ENCODE measurements at regions not wholly inside any gene's neighbourhood (a gene's known extent, or its start where the extent isn't known, plus 50 kb on each side); places are given as distances from the start of the nearest gene placed in this dataset.

DNA sequence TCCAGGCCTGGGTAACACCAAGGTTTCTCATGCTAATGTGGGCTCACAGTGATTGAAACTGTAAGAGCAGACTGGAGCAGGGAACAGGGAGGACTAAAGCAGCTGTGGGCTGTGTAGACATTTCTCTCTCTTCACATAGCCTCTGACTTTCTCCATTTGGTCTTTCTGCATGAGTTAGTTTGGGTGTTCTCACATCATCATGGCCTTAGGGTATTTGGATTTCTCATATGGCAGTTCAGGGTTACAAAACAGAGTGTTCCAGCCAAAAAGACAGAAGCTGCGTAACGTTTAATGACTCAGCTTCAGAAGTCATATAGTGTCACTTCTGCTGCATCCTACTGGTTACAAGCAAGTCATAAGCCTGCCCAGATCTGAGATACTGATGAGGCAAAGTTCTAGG lies 52.0 kb upstream of the OSBPL8 start:
- no peak for DNase-seq (ENCODE audit: extremely low read depth, low read depth, low spot score)

DNA sequence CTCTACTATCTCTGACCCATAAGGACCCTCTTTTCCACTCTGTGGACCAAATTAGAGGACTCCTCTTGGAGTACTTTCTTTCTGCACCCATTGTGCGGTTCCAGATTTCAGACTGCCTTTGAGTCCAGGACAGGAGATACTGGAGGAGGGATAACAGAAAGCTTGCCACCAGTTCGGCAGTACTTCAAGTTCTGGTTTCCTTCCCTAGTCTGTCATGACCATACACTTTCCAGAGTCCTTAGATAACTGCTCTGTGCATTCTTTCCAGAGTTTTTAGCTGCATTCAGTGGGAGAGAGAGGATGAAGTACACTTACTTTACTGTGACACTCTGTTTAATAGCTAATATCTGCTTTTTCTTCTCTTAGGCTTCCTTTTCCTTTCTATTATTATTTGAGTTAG lies 54.8 kb upstream of the OSBPL8 start:
- no peak for DNase-seq (ENCODE audit: extremely low read depth, low read depth, low spot score)

DNA sequence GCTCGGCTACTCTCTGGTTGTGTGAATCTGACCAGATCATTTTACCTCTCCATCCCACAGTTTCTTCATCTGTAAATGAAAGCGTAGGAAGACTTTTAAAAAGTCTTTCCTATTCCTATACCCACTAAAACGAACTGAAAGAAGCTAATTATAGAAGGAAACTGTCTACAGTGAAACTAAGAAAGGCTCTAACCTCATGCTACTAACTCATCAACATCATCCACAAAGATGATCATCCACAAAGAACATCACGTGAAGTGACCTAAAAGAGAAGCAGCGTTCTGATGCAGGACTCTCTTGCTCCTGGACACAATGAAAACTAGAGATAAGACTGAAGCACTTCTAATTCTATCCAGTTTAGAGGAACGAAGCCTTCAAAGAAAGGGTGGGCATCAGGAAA lies 58.5 kb upstream of the OSBPL8 start:
- no peak for DNase-seq (ENCODE audit: extremely low read depth, low read depth, low spot score)

DNA sequence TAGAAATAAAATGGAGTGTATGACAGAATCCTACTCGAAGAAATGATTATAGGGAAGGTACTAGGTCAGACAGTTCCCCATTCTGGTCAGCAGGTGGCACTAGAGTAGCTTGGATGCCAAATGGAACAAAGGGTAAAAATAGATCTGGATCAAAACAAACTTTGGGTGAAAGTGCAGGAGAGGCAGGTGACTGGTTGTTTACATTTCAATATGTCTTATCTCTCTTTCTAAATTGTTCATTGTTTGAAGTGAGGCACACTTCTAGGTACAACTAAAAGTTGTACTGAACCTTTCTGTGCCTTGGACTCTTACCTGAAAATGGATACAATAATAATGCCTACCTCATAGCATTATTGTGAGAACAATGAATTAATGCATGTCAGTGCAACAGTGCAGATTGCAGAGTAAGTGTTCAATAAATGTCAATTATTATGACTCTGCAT lies 62.0 kb upstream of the OSBPL8 start:
- DNase-seq (ENCODE audit: extremely low read depth, low read depth, low spot score) = peak; percentile 67

DNA sequence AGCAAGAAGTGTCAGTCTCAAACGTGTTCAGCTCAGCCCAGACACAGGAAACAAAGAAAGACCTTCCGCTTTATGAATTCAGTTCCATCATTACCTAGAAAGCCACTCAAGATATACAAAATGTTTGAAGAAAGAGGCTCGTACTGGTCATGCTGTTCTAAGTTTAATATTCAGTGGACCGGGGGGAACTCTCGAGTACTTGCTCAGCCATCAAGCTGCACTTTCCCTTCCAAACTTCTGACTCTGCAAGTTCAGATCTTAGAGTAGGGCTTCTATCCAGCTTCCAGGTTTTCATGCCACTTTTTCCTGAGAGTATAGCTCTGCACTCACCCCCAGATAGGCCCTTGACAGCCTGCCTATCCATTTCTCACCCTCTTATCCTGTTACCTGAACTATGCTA lies 62.8 kb upstream of the OSBPL8 start:
- no peak for DNase-seq (ENCODE audit: extremely low read depth, low read depth, low spot score)

DNA sequence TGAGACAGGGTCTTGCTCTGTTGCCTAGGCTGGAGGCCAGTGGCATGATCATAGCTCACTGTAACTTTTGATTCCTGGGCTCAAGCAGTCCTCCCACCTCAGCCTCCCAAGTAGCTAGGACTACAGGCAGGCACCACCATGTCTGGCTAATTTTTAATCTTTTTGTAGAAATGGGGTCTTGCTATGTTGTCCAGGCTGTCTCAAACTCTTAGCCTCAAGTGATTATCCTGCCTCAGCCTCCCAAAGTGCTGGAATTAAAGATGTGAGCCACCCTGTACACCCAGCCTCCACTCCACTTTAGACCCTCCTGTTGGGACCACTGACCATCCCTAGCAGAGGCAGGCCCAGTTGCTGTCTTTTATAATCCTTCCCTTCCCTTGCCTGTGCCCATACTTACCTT lies 63.3 kb upstream of the OSBPL8 start:
- DNase-seq (ENCODE audit: extremely low read depth, low read depth, low spot score) = no peak

DNA sequence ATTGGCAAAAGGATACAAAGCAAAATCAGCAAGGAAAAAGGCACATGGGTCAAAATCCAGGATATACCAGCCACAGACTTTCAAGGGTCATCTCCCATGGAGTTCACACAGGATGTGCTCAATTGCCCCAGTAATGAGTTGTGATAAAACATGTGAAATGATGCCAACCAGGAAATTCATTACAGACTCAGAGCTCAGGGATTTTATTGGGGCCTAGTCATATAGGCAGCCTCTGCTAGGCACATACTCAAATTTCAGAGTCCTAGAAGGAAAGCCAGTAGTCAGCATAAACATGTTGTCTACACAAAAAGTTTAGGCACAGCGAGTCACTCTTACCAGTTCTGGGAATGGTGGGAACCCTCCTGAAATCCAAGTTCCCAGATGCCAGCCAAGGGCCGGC lies 64.4 kb upstream of the OSBPL8 start:
- no peak for DNase-seq (ENCODE audit: extremely low read depth, low read depth, low spot score)

DNA sequence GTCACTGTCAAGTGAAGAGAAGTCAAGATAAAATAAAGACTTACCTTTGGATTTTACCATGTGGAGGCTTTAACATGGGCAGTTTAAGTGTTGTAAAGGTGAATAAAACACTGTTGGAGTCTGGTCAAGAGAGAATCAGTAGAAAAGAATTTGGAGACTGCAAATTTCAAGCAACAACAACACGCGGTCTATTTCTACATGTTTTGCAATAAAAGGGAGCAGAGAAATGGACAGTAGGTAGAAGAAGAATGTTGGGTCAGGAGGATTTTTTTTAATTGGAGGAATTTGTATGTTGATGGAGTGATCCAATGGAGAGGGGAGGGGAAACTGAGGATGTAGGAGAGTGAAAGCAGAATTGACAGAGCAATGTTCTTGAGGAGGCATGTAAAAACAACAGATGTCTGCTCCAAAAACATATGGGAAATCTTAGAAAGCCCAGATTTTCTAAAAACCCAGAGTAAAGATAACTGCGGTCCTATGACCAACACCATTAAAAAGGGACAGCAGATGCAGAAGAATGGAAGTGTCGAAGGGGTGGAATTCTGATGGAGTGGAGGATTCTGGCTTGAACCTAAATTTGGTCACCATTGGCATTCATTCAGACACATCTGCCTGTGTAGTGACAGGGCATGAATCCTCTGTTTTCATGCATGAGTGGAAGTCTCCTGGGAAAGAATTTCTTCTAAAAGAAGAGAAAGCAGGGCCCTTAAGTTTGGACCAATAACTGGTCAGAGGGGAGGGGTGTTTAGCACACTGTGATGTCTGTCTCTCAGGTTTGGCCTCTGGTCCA lies 68.0 kb upstream of the OSBPL8 start:
- no peak for DNase-seq (ENCODE audit: extremely low read depth, low read depth, low spot score)

DNA sequence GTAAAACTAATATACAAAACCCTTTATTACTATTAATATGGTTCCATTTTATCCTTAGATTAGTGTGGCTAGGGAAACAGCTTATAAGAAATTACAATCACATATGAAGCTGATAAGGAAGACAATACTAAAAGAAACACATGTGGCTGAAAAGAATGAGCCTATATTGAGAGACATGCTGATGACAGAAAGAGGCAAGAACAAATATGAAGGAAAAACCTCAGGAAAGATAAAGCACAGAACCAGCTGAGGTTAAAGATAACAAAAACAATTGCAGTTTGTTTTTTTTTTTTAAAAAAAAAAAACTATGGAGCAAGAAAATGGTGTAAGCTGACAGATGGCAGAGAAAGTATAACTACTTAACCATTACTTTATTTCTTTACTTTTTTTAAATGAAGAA lies 69.2 kb upstream of the OSBPL8 start:
- no peak for DNase-seq (ENCODE audit: extremely low read depth, low read depth, low spot score)

DNA sequence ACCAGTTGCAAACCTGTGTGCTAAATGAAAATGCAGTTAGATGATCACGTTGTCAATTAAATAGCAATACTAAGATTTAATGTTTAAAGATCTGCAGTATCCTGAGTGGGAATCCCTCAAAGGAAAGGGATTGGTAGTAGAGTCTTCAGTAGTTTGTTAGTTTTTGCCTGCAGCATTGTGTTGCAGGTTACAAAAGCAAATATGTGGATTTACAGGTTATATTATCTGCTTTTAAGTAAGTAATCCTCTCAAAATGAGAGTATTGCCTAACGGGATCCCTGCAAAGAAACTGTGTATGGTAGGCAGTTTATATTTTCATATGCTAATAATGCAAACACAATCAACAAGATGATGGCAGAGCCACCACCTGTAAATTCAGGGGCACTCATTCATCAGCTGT lies 72.2 kb upstream of the OSBPL8 start:
- DNase-seq (ENCODE audit: extremely low read depth, low read depth, low spot score) = no peak

DNA sequence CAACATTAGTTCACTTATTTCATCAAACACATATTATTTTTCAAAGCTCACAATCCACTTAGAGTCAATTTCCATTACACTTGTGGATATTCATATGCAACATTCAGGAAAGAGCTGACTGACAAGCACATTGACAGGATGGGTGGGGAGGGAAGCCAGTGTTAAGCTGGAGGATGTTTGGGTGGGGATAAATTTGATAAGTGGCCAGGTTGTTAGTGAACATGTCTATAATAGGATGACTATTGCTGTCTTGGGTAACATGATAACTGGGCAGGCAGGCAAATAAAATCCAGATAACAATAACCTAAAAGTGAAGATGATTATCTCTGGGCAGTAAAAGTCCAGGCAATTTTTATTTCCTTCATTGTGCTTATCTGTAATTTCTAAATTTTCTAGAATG lies 73.8 kb upstream of the OSBPL8 start:
- no peak for DNase-seq (ENCODE audit: extremely low read depth, low read depth, low spot score)

DNA sequence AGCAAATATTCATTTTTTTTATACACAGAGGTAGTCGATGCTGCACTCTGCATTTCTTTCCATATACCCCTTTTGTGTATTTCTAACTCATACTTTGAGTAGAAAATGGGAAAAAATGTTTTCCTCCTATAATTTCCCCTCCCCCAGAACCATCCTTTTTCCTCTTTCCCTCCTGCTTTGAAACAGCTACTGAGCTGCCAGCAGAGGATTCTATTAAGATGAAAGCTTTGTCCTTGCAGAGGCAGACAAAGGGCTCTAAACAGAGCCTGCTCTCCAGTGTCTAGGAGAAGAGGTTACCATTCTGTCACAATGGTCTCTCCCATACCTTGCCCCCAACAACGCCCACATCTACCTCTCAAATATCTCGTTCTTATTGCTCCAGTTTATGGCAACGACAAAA lies 74.6 kb upstream of the OSBPL8 start:
- DNase-seq (ENCODE audit: extremely low read depth, low read depth, low spot score) = no peak

DNA sequence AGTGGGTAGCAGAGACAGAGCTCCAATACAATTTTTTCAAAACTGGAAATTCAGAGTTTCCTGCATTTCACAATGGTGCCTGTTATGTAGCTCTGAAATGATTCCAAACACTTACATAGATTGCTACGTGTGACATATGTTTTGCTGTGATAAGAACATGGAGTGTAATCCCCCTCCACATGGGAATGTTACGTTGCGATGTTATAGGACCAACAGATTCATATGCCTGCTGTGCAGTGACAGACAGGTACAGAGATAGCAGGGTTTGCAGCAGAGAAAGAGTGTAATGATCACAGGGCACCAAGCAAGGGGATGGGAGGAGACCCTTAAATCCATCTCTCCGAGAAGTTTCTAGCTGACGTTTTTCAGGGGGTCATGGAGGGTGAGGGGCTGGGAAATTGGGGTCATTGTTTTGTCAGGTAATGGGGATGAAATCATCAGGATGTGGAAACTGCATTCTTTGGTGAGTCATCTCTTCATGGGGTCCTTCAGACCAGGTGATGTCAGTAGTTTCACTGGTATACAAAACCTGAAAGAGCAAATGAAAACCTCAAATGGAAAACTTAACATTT lies 76.6 kb upstream of the OSBPL8 start:
- no peak for DNase-seq (ENCODE audit: extremely low read depth, low read depth, low spot score)

DNA sequence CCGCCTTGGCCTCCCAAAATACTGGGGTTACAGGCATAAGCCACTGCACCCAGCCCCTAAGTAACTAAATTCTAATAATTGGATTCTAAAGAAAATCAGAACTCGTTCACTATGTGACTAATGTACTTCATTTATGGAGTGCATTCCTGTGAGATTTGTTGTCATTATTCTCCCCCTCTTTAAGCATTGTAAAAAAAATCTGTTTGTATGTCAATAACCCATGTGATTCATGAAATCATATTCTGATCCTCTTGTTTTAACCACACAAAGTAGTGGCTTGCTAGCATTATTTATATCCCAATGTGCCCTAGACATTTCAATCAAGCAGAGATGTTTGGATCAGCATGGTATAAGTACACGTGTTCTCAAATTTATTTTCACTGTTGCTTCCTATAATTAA lies 78.2 kb upstream of the OSBPL8 start:
- DNase-seq (ENCODE audit: extremely low read depth, low read depth, low spot score) = no peak

DNA sequence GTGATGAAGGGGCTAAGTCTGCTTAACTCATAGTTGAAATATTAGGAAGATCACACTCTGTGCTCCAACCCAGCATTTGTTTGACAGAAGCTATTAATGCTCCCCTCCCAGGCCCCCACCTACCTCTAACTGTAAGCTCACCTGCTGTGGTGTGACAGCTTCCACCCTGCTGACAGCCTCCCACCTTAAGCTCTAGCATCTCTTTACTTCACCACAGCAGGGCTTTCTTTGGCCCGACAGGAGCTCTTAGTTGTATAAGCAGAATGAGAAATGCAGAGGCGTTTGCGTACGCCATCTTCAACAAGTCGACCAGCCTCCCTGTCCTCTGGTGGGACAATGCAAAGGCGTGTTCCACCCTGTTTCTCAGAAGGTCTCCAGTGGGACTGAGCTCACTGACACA lies 80.1 kb upstream of the OSBPL8 start:
- no peak for DNase-seq (ENCODE audit: extremely low read depth, low read depth, low spot score)

DNA sequence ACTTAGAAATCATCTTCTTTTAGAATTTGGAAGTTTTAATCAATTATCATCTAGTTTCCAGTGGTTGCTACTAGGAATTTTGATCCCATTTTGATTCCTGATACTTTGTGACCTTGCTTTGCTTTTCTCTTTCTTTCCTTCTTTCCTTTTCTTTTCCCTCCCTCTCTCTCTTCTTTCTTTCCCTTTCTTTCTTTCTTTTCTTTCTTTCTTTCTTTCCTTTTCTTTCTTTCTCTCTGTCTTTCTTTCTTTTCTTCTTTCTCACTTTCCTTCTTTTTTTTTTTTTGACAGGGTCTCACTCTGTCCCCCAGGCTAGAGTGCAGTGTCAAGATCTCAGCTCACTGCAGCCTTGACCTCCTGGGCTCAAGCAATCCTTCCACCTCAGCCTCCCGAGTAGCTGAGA lies 81.5 kb upstream of the OSBPL8 start:
- no peak for DNase-seq (ENCODE audit: extremely low read depth, low read depth, low spot score)

DNA sequence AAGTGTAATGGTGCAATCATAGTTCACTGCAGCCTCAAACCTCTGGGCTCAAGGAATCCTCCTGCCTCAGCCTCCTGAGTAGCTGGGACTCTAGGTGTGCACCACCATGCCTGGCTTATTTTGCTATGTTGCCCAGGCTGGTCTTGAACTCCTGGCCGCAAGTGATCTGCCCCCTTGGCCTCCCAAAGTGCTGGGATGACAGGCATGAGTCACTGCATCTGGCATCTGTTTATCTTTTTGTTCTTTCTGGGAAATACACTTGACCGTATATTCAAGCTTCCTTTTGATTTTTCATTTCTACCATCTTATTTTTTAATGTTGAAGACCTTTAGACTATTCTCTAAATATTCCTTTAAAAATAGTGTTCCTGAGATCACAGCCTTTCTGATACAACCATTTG lies 82.4 kb upstream of the OSBPL8 start:
- DNase-seq (ENCODE audit: extremely low read depth, low read depth, low spot score) = no peak

DNA sequence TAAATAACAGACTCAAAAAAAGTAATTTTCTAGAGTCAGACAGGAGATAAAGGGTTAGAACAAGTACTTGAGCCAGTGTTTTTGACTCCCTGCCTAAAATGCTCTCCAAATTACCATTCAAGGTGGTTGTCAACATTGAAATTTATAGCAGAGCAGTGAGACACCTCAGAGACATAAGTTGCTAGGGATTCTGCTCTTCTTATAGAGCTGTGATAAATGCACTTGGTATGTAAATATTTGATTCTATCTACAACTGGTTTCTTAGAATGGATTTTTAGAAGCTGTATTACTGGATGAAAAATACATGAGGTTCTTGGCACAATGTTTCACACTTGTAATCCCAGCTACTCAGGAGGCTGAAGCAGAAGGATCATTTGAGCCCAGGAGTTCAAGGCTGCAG lies 83.9 kb upstream of the OSBPL8 start:
- DNase-seq (ENCODE audit: extremely low read depth, low read depth, low spot score) = no peak

DNA sequence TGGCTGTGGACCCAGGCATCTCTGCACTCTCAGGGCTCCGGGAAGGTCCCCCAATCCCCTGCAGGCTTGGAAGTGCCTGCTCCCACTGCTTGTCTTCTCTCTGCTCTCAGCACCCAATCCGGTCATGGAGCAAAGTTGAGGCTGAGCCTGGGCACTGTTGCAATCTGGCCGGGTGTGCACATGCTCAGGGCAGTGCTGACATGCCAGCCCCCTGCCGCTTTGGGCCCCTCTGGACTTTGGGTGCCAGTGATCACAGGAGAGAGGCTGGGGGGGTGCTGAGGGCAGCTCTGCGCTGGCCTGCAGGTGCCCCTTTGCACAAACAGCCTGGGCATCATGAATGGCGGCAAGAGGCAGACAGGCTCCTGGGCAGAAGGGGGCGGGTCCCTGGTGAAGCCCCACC lies 85.4 kb upstream of the OSBPL8 start:
- no peak for DNase-seq (ENCODE audit: extremely low read depth, low read depth, low spot score)

DNA sequence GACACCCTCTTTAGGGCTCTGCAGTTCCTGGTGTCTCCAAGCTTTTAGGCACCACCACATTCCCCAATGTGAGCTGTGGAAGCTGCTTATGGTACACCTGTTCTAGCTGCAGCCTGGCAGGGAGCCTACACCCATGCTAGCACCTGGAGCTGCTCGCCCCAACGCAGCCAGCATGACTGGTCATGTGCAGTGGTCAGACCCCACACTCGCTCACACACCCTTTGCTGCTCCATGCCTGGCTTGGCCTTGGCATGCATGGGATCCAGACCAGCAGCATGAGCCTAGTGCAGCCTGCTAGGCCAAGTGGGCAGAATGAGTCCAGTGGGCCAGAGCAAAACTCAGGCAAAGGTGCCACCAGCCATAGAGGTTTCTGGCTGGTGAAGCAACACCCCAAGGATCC lies 86.4 kb upstream of the OSBPL8 start:
- no peak for DNase-seq (ENCODE audit: extremely low read depth, low read depth, low spot score)

DNA sequence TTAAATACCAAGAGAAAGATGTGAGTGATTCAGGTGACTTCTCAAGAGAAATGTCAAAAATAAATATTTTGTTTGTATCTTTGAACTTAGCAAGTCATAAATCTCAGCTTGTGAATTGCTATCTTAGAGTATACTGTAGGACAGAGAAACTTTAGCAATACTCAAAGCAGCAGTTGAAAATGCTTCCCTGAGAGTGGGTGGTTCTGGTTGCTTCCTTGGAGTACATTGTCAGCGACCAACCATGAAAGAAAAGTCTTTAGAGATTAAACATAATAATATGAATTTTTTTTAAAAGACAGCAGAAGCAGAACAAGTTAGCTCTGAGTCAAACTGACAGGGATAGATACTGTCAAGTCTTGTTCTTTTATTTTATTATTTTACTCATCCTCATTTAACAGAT lies 86.8 kb upstream of the OSBPL8 start:
- DNase-seq (ENCODE audit: extremely low read depth, low read depth, low spot score) = no peak

DNA sequence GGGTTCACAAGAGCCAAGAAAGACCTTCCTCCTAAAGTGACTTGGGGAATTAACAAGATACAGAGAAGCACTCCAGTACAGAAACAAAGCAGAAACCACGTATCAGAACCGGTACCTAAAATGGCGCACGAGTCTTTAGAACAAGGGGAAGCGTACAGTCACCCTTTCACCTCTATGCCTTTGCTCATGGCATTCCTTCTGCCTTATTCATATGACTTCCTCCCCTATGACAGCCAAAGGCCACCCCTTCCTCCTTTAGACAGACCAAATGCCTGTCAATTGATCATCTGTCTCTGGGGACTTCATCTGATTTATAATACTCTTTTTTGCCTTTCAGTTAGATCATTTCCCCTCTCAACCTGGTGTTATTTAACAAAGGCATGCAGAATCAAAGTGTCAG lies 89.5 kb upstream of the OSBPL8 start:
- no peak for DNase-seq (ENCODE audit: extremely low read depth, low read depth, low spot score)

DNA sequence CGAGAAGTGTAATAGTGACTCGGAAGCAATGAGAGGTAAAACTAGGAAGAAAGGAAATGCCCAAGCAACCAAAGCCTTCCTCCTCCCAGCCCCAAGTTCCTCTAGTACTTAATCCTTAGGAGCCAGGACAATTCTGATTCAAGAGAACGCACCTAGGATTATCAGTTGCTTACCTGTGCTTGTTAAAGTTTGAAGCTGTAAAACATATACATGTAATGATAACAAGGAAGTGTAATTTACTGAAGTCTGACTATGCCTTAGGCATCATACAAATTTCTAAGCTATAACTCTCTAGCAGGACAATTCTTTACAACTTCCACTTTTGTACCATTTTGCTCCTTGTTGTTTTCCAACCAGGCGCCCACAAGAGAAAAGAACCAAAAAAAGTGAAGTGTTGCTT lies 92.8 kb upstream of the OSBPL8 start:
- no peak for DNase-seq (ENCODE audit: extremely low read depth, low read depth, low spot score)
